ENCODE measurements at regions not wholly inside any gene's neighbourhood (a gene's known extent, or its start where the extent isn't known, plus 50 kb on each side); places are given as distances from the start of the nearest gene placed in this dataset.
"Not testable (repeated sequence)": the region's sequence is repeated elsewhere in the genome, so short reads cannot be mapped to it uniquely, and the experiment has no call there.

- no peak for TF ChIP-seq CTCF (IDR thresholded peaks at IDR 0.05; ENCODE audit: control extremely low read depth, extremely low read depth)
- H3K27me3 ChIP-seq (ENCODE audit: control insufficient read depth in 3 of 3, insufficient read depth in 3 of 3, low read length in 2 of 3), result no peaks in the 10 kb centered on the region
- peaks cover 0 to 31% (median 3%) of the 10 kb centered on the region in 5 donors for H3K4me1 ChIP-seq (ENCODE audit: control insufficient read depth in 5 of 5, insufficient read depth in 5 of 5, low read length in 5 of 5)
- H3K4me3 ChIP-seq, result no peak overlapping the region
- no peak overlapping the region for H3K9ac ChIP-seq (ENCODE audit: insufficient read depth in 1 of 2, low read length in 2 of 2)
- no peak for ATAC-seq (ENCODE audit: insufficient read depth, low FRiP score)
- no peaks in the 10 kb centered on the region for H3K36me3 ChIP-seq (ENCODE audit: control insufficient read depth in 4 of 4, insufficient read depth in 4 of 4, low read length in 4 of 4)
- DNase-seq, result no peak
- no peaks in the 10 kb centered on the region for H3K9me3 ChIP-seq (ENCODE audit: control insufficient read depth in 4 of 4, insufficient read depth in 3 of 4, low read length in 3 of 4)
- no peak overlapping the region for H3K27ac ChIP-seq (ENCODE audit: low read depth in 1 of 2, low read length in 1 of 2)
These were observed 139.8 kb upstream of the ZC3H15 start for GRCh38 chr2:186346216-186346615.

DNA sequence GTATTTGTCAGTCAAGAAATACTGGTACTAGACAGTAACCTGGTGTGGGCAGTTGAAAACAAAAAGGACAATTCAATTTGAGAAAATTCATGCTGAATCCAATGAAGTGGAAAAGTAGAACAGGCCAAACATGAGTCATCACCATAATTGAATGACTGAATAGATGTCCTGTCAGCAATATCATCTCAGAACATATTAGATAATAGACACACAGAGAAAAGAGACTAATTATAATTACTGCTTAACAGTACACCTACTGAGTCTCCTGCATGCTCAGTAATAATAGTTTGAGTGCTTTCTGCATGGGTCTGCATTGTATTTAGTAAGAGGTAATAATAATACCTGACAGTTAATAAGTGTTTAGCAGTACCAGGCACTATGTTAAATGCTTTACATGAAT is 138.6 kb upstream of the ZC3H15 start:
- peaks cover 0 to 2% (median 0%) of the 10 kb centered on the region in 4 donors for H3K9me3 ChIP-seq (ENCODE audit: control insufficient read depth in 4 of 4, insufficient read depth in 3 of 4, low read length in 3 of 4)
- no peaks in the 10 kb centered on the region for H3K36me3 ChIP-seq (ENCODE audit: control insufficient read depth in 4 of 4, insufficient read depth in 4 of 4, low read length in 4 of 4)
- H3K9ac ChIP-seq (ENCODE audit: insufficient read depth in 1 of 2, low read length in 2 of 2), result no peak overlapping the region
- H3K4me3 ChIP-seq, result no peak overlapping the region
- no peak overlapping the region for H3K27ac ChIP-seq (ENCODE audit: low read depth in 1 of 2, low read length in 1 of 2)
- no peaks in the 10 kb centered on the region for H3K27me3 ChIP-seq (ENCODE audit: control insufficient read depth in 3 of 3, insufficient read depth in 3 of 3, low read length in 2 of 3)
- DNase-seq (no peak), ATAC-seq (ENCODE audit: insufficient read depth, low FRiP score) (no peak)
- TF ChIP-seq CTCF (IDR thresholded peaks at IDR 0.05; ENCODE audit: control extremely low read depth, extremely low read depth), result no peak
- H3K4me1 ChIP-seq (ENCODE audit: control insufficient read depth in 5 of 5, insufficient read depth in 5 of 5, low read length in 5 of 5), result peaks cover 0 to 31% (median 3%) of the 10 kb centered on the region in 5 donors

- Histone ChIP-seq H3K4me1 (ENCODE audit: control insufficient read depth in 5 of 5, insufficient read depth in 5 of 5, low read length in 5 of 5) (peaks cover 0 to 31% (median 3%) of the 10 kb centered on the region in 5 donors), H3K9ac (ENCODE audit: insufficient read depth in 1 of 2, low read length in 2 of 2) (no peak overlapping the region), H3K27ac (ENCODE audit: low read depth in 1 of 2, low read length in 1 of 2) (no peak overlapping the region), H3K9me3 (ENCODE audit: control insufficient read depth in 4 of 4, insufficient read depth in 3 of 4, low read length in 3 of 4) (peaks cover 0 to 4% (median 0%) of the 10 kb centered on the region in 4 donors), H3K4me3 (no peak overlapping the region), H3K27me3 (ENCODE audit: control insufficient read depth in 3 of 3, insufficient read depth in 3 of 3, low read length in 2 of 3) (no peaks in the 10 kb centered on the region), H3K36me3 (ENCODE audit: control insufficient read depth in 4 of 4, insufficient read depth in 4 of 4, low read length in 4 of 4) (no peaks in the 10 kb centered on the region)
- TF ChIP-seq CTCF (IDR thresholded peaks at IDR 0.05; ENCODE audit: control extremely low read depth, extremely low read depth), result no peak
- 32 to 35% methylated on average over 1 of the region's 1 CpG for WGBS, 2 donors
- DNase-seq (peak in 2 of 3 donors; percentile 73 to 75), ATAC-seq (ENCODE audit: insufficient read depth, low FRiP score) (no peak)
These were observed 137.9 kb upstream of the ZC3H15 start for GRCh38 chr2:186348200-186348599.

DNA sequence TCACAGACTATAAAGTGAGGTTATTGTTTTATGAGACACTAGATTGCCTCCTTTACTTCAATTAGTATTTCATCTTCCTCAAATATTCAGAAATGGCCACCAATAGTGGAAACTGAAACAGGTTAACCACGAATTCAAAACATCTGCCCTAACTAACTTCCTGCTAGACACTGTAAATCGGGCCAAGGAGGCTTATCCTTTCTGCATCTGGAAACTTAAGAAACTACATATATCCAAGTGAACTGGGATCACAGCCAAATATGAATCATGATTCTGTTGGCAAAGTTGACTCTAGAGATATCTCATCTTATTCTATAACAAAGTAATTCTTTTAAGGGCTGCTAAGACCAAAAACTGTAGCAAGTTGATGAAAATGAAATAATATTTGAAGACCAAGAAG is 136.6 kb upstream of the ZC3H15 start:
- WGBS, 2 donors, result 12 to 17% methylated on average over 2 of the region's 2 CpGs
- no peak overlapping the region for H3K4me3 ChIP-seq
- no peaks in the 10 kb centered on the region for H3K36me3 ChIP-seq (ENCODE audit: control insufficient read depth in 4 of 4, insufficient read depth in 4 of 4, low read length in 4 of 4)
- H3K27me3 ChIP-seq (ENCODE audit: control insufficient read depth in 3 of 3, insufficient read depth in 3 of 3, low read length in 2 of 3), result no peaks in the 10 kb centered on the region
- ATAC-seq (ENCODE audit: insufficient read depth, low FRiP score), result no peak
- no peak overlapping the region for H3K27ac ChIP-seq (ENCODE audit: low read depth in 1 of 2, low read length in 1 of 2)
- H3K9me3 ChIP-seq (ENCODE audit: control insufficient read depth in 4 of 4, insufficient read depth in 3 of 4, low read length in 3 of 4), result peaks cover 0 to 13% (median 0%) of the 10 kb centered on the region in 4 donors
- DNase-seq, result peak in 2 of 3 donors; percentile 79 to 85
- no peak for TF ChIP-seq CTCF (IDR thresholded peaks at IDR 0.05; ENCODE audit: control extremely low read depth, extremely low read depth)
- H3K4me1 ChIP-seq (ENCODE audit: control insufficient read depth in 5 of 5, insufficient read depth in 5 of 5, low read length in 5 of 5), result peaks cover 0 to 31% (median 3%) of the 10 kb centered on the region in 5 donors
- no peak overlapping the region for H3K9ac ChIP-seq (ENCODE audit: insufficient read depth in 1 of 2, low read length in 2 of 2)

GRCh38 chr2:186354160-186354559 is 131.9 kb upstream of the ZC3H15 start:
- DNase-seq; ATAC-seq (ENCODE audit: insufficient read depth, low FRiP score); H3K4me3 ChIP-seq; H3K27ac ChIP-seq (ENCODE audit: low read depth in 1 of 2, low read length in 1 of 2); H3K9ac ChIP-seq (ENCODE audit: insufficient read depth in 1 of 2, low read length in 2 of 2); H3K36me3 ChIP-seq (ENCODE audit: control insufficient read depth in 4 of 4, insufficient read depth in 4 of 4, low read length in 4 of 4); H3K4me1 ChIP-seq (ENCODE audit: control insufficient read depth in 5 of 5, insufficient read depth in 5 of 5, low read length in 5 of 5); H3K27me3 ChIP-seq (ENCODE audit: control insufficient read depth in 3 of 3, insufficient read depth in 3 of 3, low read length in 2 of 3): not testable (repeated sequence)
- peaks cover 0 to 13% (median 0%) of the 10 kb centered on the region in 4 donors for H3K9me3 ChIP-seq (ENCODE audit: control insufficient read depth in 4 of 4, insufficient read depth in 3 of 4, low read length in 3 of 4)
- WGBS, 2 donors, result 92 to 95% methylated on average over 3 of the region's 3 CpGs

Measured in lung (tissue), 11 donors.